ENCODE measurements at regions not wholly inside any gene's neighbourhood (a gene's known extent, or its start where the extent isn't known, plus 50 kb on each side); places are given as distances from the start of the nearest gene placed in this dataset.

DNA sequence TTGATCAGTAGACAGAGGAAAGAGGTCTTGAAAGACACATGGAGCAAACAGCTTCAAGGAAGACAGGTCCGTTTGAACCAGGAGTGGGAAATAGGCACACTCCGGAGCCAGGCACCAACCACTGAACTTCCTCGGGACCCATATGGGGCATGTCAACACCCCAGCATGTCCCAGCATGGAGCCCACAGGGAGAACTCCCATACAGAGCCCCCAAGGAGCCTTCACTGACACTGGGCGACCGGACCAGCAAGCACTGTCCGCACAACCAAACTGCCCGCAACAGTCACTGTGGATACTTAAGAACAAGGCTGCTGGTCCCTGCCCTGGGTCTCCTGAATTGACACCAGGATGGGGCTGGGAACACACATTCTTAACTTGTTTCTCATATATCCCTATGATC lies 286.2 kb upstream of the SALL3 start:
- H3K4me3 ChIP-seq (ENCODE audit: control insufficient read depth in 2 of 3, extremely low read depth in 1 of 3, insufficient read depth in 2 of 3, low read depth in 1 of 3, low read length in 3 of 3), result no peak overlapping the region
- dilution Hi-C loops (cut with MboI; ENCODE audit: extremely low pct_ligation_motif_present, low sequenced_read_pairs), result no loop called here
- no peaks in the 10 kb centered on the region for H3K27me3 ChIP-seq (ENCODE audit: control insufficient read depth, extremely low read depth, insufficient read depth, low read length)
- DNase-seq (ENCODE audit: low read depth, low spot score) (no peak), FAIRE-seq (no peak)
- no peak for TF ChIP-seq EZH2 (IDR thresholded peaks at IDR 0.05; ENCODE audit: low read length)
- TF ChIP-seq, protein P1, sequence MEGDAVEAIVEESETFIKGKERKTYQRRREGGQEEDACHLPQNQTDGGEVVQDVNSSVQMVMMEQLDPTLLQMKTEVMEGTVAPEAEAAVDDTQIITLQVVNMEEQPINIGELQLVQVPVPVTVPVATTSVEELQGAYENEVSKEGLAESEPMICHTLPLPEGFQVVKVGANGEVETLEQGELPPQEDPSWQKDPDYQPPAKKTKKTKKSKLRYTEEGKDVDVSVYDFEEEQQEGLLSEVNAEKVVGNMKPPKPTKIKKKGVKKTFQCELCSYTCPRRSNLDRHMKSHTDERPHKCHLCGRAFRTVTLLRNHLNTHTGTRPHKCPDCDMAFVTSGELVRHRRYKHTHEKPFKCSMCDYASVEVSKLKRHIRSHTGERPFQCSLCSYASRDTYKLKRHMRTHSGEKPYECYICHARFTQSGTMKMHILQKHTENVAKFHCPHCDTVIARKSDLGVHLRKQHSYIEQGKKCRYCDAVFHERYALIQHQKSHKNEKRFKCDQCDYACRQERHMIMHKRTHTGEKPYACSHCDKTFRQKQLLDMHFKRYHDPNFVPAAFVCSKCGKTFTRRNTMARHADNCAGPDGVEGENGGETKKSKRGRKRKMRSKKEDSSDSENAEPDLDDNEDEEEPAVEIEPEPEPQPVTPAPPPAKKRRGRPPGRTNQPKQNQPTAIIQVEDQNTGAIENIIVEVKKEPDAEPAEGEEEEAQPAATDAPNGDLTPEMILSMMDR (optimal IDR thresholded peaks at IDR 0.05 in 1 of 3, IDR thresholded peaks at IDR 0.05 in 1 of 3, conservative IDR thresholded peaks at IDR 0.05 in 1 of 3; ENCODE audit: extremely low read depth in 1 of 3, insufficient read depth in 2 of 3, low read length in 3 of 3), result no peak
- no peak overlapping the region for H2AFZ ChIP-seq (ENCODE audit: control insufficient read depth, low read length)
- H3K4me1 ChIP-seq (ENCODE audit: control insufficient read depth, extremely low read depth, insufficient read depth, low read length), result no peaks in the 10 kb centered on the region
- H3K9me3 ChIP-seq (ENCODE audit: control insufficient read depth, low read depth, low read length), result peaks cover 5% of the 10 kb centered on the region
- no peaks in the 10 kb centered on the region for H4K20me1 ChIP-seq (ENCODE audit: control insufficient read depth, extremely low read depth, insufficient read depth, low read length)
- H3K27ac ChIP-seq (ENCODE audit: control insufficient read depth, insufficient read depth, low read length), result no peak overlapping the region
- no peaks in the 10 kb centered on the region for H3K9me1 ChIP-seq (ENCODE audit: control insufficient read depth, extremely low read depth, insufficient read depth, low read length)
- H3K4me2 ChIP-seq (ENCODE audit: control insufficient read depth, extremely low read depth, insufficient read depth, low read depth, low read length), result no peak overlapping the region
- H3K36me3 ChIP-seq (ENCODE audit: control insufficient read depth in 2 of 2, extremely low read depth in 1 of 2, insufficient read depth in 2 of 2, low read length in 2 of 2), result no peaks in the 10 kb centered on the region
- H3K9ac ChIP-seq (ENCODE audit: control insufficient read depth, extremely low read depth, insufficient read depth, low read length), result no peak overlapping the region
- H3K79me2 ChIP-seq (ENCODE audit: control insufficient read depth, insufficient read depth, low read length), result no peaks in the 10 kb centered on the region

DNA sequence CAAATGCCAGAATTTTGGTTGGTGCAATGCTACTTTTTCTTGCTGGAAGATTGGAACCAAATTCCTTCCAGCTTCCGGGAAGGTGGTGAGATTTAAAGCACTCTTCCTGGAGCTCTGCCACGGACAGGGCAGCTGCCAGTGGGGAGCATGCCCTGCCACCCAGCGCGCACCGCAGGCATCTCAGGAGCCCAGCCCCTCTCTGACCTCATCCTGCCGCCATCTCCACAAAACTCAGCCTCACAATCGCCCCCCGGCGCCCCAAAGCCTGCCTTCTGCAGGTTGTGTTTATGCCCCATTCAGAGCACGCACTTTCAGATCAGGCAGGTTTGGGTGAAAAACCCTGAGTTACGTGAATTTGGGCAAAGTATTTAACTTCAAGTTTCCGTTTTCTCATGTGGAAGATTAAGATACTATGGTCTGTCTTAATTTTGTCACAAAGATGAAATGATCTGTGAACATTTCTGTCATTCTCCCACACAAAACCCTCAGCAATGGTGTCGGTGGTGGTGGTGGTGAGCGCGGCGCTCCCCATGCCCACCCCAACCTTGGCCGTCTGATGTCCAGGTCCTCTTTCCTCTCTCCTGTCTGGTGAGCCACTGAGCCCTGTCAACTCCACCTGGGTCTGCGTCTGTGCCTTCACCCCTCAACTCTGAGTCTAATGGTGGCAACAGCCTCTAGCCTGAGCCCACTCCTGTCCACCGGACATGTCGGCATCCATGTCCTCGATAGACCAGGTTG lies 282.8 kb upstream of the SALL3 start:
- TF ChIP-seq, protein P1 (optimal IDR thresholded peaks at IDR 0.05 in 1 of 3, IDR thresholded peaks at IDR 0.05 in 1 of 3, conservative IDR thresholded peaks at IDR 0.05 in 1 of 3; ENCODE audit: extremely low read depth in 1 of 3, insufficient read depth in 2 of 3, low read length in 3 of 3), result no peak
- TF ChIP-seq EZH2 (IDR thresholded peaks at IDR 0.05; ENCODE audit: low read length), result no peak
- H3K4me1 ChIP-seq (ENCODE audit: control insufficient read depth, extremely low read depth, insufficient read depth, low read length), result no peaks in the 10 kb centered on the region
- no peak overlapping the region for H2AFZ ChIP-seq (ENCODE audit: control insufficient read depth, low read length)
- no peak overlapping the region for H3K27ac ChIP-seq (ENCODE audit: control insufficient read depth, insufficient read depth, low read length)
- no peaks in the 10 kb centered on the region for H3K36me3 ChIP-seq (ENCODE audit: control insufficient read depth in 2 of 2, extremely low read depth in 1 of 2, insufficient read depth in 2 of 2, low read length in 2 of 2)
- no peak overlapping the region for H3K9ac ChIP-seq (ENCODE audit: control insufficient read depth, extremely low read depth, insufficient read depth, low read length)
- FAIRE-seq, result no peak
- H3K4me2 ChIP-seq (ENCODE audit: control insufficient read depth, extremely low read depth, insufficient read depth, low read depth, low read length), result no peak overlapping the region
- H3K9me3 ChIP-seq (ENCODE audit: control insufficient read depth, low read depth, low read length), result peaks cover 5% of the 10 kb centered on the region
- dilution Hi-C loops (cut with MboI; ENCODE audit: extremely low pct_ligation_motif_present, low sequenced_read_pairs), result no loop called here
- no peaks in the 10 kb centered on the region for H3K9me1 ChIP-seq (ENCODE audit: control insufficient read depth, extremely low read depth, insufficient read depth, low read length)
- no peaks in the 10 kb centered on the region for H4K20me1 ChIP-seq (ENCODE audit: control insufficient read depth, extremely low read depth, insufficient read depth, low read length)
- H3K4me3 ChIP-seq (ENCODE audit: control insufficient read depth in 2 of 3, extremely low read depth in 1 of 3, insufficient read depth in 2 of 3, low read depth in 1 of 3, low read length in 3 of 3), result no peak overlapping the region
- DNase-seq (ENCODE audit: low read depth, low spot score), result no peak
- H3K27me3 ChIP-seq (ENCODE audit: control insufficient read depth, extremely low read depth, insufficient read depth, low read length), result no peaks in the 10 kb centered on the region
- no peaks in the 10 kb centered on the region for H3K79me2 ChIP-seq (ENCODE audit: control insufficient read depth, insufficient read depth, low read length)

Data from keratinocyte (primary cell).